CD4-positive, CD25-positive, alpha-beta regulatory T cell (primary cell): ENCODE measurements at regions not wholly inside any gene's neighbourhood (a gene's known extent, or its start where the extent isn't known, plus 50 kb on each side); places are given as distances from the start of the nearest gene placed in this dataset.

ENCODE experiments used
- ATAC-seq, 2 donors: fragments of 150-1000 bp; cut with Tn5 transposase; one replicate each; pipeline ENCODE4 v1.10.0; 2021; ENCODE audit warnings: low read depth in 2 of 2, moderate number of reproducible peaks in 2 of 2, moderate library complexity in 1 of 2
- DNase-seq, 3 donors: peaks; one replicate each; pipeline versions ENCODE4 v3.0.0 to v3.0.0-alpha.2; 2012 to 2022; ENCODE audit warnings: mixed read lengths in 1 of 3
- H3K27ac ChIP-seq: one replicate; pipeline ENCODE4 v1.7.0; 2013; ENCODE audit warnings: mild to moderate bottlenecking, low read length; ENCODE audit not compliant: insufficient read depth, poor library complexity, severe bottlenecking
- H3K27me3 ChIP-seq: one replicate; pipeline ENCODE4 v1.7.0; 2013; ENCODE audit warnings: low read length; ENCODE audit not compliant: control insufficient read depth, insufficient read depth
- H3K36me3 ChIP-seq: one replicate; pipeline ENCODE4 v1.7.0; 2013; ENCODE audit warnings: mild to moderate bottlenecking, low read length, moderate library complexity; ENCODE audit not compliant: control insufficient read depth, insufficient read depth
- H3K4me1 ChIP-seq: 2 replicates; pipeline ENCODE4 v1.7.0; 2013; ENCODE audit warnings: mild to moderate bottlenecking, low read length; ENCODE audit not compliant: insufficient read depth, control insufficient read depth, poor library complexity, severe bottlenecking
- H3K4me3 ChIP-seq: one replicate; pipeline ENCODE4 v1.7.0; 2013; ENCODE audit warnings: low read depth, mild to moderate bottlenecking, low read length, moderate library complexity
- H3K9me3 ChIP-seq, 2 experiments: 1 replicate in 1 of 2; 2 replicates in 1 of 2; pipeline ENCODE4 v1.7.0; 2013; ENCODE audit warnings: low read length in 2 of 2, mild to moderate bottlenecking in 1 of 2, moderate library complexity in 1 of 2; ENCODE audit not compliant: control insufficient read depth in 2 of 2
- H3K27ac Mint-ChIP-seq, 3 donors: one replicate each; pipeline ENCODE4 v1.8.0; 2020 to 2022; ENCODE audit warnings: mild to moderate bottlenecking in 3 of 3, mixed read lengths in 3 of 3, moderate library complexity in 2 of 3
- H3K27me3 Mint-ChIP-seq: one replicate; pipeline ENCODE4 v1.8.0; 2022; ENCODE audit warnings: mild to moderate bottlenecking, mixed read lengths
- H3K36me3 Mint-ChIP-seq: one replicate; pipeline ENCODE4 v1.8.0; 2020; ENCODE audit warnings: mixed read lengths
- H3K4me1 Mint-ChIP-seq, 4 donors: one replicate each; pipeline ENCODE4 v1.8.0; 2020 to 2022; ENCODE audit warnings: mixed read lengths in 4 of 4, mild to moderate bottlenecking in 1 of 4
- H3K4me3 Mint-ChIP-seq, 4 donors: one replicate each; pipeline ENCODE4 v1.8.0; 2020 to 2022; ENCODE audit warnings: mild to moderate bottlenecking in 4 of 4, mixed read lengths in 4 of 4, moderate library complexity in 3 of 4
- H3K9me3 Mint-ChIP-seq, 7 donors: one replicate each; pipeline ENCODE4 v1.8.0; 2020 to 2022; ENCODE audit warnings: mixed read lengths in 7 of 7, mild to moderate bottlenecking in 3 of 7, moderate library complexity in 2 of 7

- no peaks in the 10 kb centered on the region for H3K9me3 ChIP-seq
- H3K27me3 ChIP-seq, result no peaks in the 10 kb centered on the region
- Mint-ChIP-seq H3K36me3 (no peaks in the 10 kb centered on the region), H3K4me3 (no peak overlapping the region), H3K27me3 (no peaks in the 10 kb centered on the region), H3K27ac (no peak overlapping the region), H3K4me1 (no peaks in the 10 kb centered on the region), H3K9me3 (peaks cover 0 to 11% (median 4%) of the 10 kb centered on the region in 7 donors)
- H3K4me3 ChIP-seq, result no peak overlapping the region
- H3K27ac ChIP-seq, result no peak overlapping the region
- DNase-seq (no peak), ATAC-seq (no peak)
- H3K36me3 ChIP-seq, result no peaks in the 10 kb centered on the region
- no peaks in the 10 kb centered on the region for H3K4me1 ChIP-seq
Measured at GRCh38 chr5:99694884-99695283, 766.1 kb upstream of the CHD1 start.

- ATAC-seq (no peak), DNase-seq (no peak)
- H3K27me3 Mint-ChIP-seq, result no peaks in the 10 kb centered on the region
- H3K4me3 ChIP-seq, result no peak overlapping the region
- no peaks in the 10 kb centered on the region for H3K4me1 Mint-ChIP-seq
- no peak overlapping the region for H3K27ac ChIP-seq
- no peak overlapping the region for H3K27ac Mint-ChIP-seq
- H3K36me3 Mint-ChIP-seq, result no peaks in the 10 kb centered on the region
- no peaks in the 10 kb centered on the region for H3K27me3 ChIP-seq
- no peak overlapping the region for H3K4me3 Mint-ChIP-seq
- H3K4me1 ChIP-seq, result no peaks in the 10 kb centered on the region
- no peaks in the 10 kb centered on the region for H3K36me3 ChIP-seq
- H3K9me3 ChIP-seq, result no peaks in the 10 kb centered on the region
- peaks cover 0 to 16% (median 3%) of the 10 kb centered on the region in 7 donors for H3K9me3 Mint-ChIP-seq
Measured at GRCh38 chr5:99686538-99686937, 757.7 kb upstream of the CHD1 start.

GRCh38 chr5:99675974-99676373 is 747.2 kb upstream of the CHD1 start:
- H3K9me3 Mint-ChIP-seq, result peaks cover 0 to 6% (median 3%) of the 10 kb centered on the region in 7 donors
- no peaks in the 10 kb centered on the region for H3K27me3 ChIP-seq
- H3K4me3 Mint-ChIP-seq, result no peak overlapping the region
- H3K36me3 Mint-ChIP-seq, result no peaks in the 10 kb centered on the region
- H3K9me3 ChIP-seq, result no peaks in the 10 kb centered on the region
- ATAC-seq, result no peak
- no peak overlapping the region for H3K4me3 ChIP-seq
- DNase-seq, result no peak
- no peak overlapping the region for H3K27ac ChIP-seq
- no peaks in the 10 kb centered on the region for H3K36me3 ChIP-seq
- no peaks in the 10 kb centered on the region for H3K4me1 ChIP-seq
- no peaks in the 10 kb centered on the region for H3K27me3 Mint-ChIP-seq
- no peak overlapping the region for H3K27ac Mint-ChIP-seq
- no peaks in the 10 kb centered on the region for H3K4me1 Mint-ChIP-seq

GRCh38 chr5:99674101-99674500 is 745.3 kb upstream of the CHD1 start:
- H3K27me3 ChIP-seq, result no peaks in the 10 kb centered on the region
- no peaks in the 10 kb centered on the region for H3K4me1 Mint-ChIP-seq
- no peaks in the 10 kb centered on the region for H3K36me3 Mint-ChIP-seq
- no peak for DNase-seq
- H3K36me3 ChIP-seq, result no peaks in the 10 kb centered on the region
- H3K4me3 ChIP-seq, result no peak overlapping the region
- peaks cover 0 to 6% (median 0%) of the 10 kb centered on the region in 7 donors for H3K9me3 Mint-ChIP-seq
- no peaks in the 10 kb centered on the region for H3K9me3 ChIP-seq
- H3K4me1 ChIP-seq, result no peaks in the 10 kb centered on the region
- H3K27me3 Mint-ChIP-seq, result no peaks in the 10 kb centered on the region
- ATAC-seq, result no peak
- H3K27ac ChIP-seq, result no peak overlapping the region
- H3K27ac Mint-ChIP-seq, result no peak overlapping the region
- no peak overlapping the region for H3K4me3 Mint-ChIP-seq

GRCh38 chr5:99664972-99665371 is 736.2 kb upstream of the CHD1 start:
- no peaks in the 10 kb centered on the region for H3K36me3 ChIP-seq
- Mint-ChIP-seq H3K27me3 (no peaks in the 10 kb centered on the region), H3K9me3 (peaks cover 0 to 14% (median 4%) of the 10 kb centered on the region in 7 donors), H3K36me3 (no peaks in the 10 kb centered on the region), H3K27ac (no peak overlapping the region), H3K4me1 (no peaks in the 10 kb centered on the region), H3K4me3 (no peak overlapping the region)
- ATAC-seq (no peak), DNase-seq (no peak)
- H3K27me3 ChIP-seq, result no peaks in the 10 kb centered on the region
- no peaks in the 10 kb centered on the region for H3K9me3 ChIP-seq
- H3K4me1 ChIP-seq, result no peaks in the 10 kb centered on the region
- no peak overlapping the region for H3K27ac ChIP-seq
- no peak overlapping the region for H3K4me3 ChIP-seq

- peaks cover 0 to 2% of the 10 kb centered on the region in 2 experiments for H3K9me3 ChIP-seq
- H3K4me1 ChIP-seq, result no peaks in the 10 kb centered on the region
- Mint-ChIP-seq H3K27ac (no peak overlapping the region), H3K4me3 (no peak overlapping the region), H3K4me1 (no peaks in the 10 kb centered on the region), H3K9me3 (peaks cover 0 to 5% (median 0%) of the 10 kb centered on the region in 7 donors), H3K27me3 (no peaks in the 10 kb centered on the region), H3K36me3 (no peaks in the 10 kb centered on the region)
- no peaks in the 10 kb centered on the region for H3K36me3 ChIP-seq
- ATAC-seq (no peak), DNase-seq (no peak)
- H3K4me3 ChIP-seq, result no peak overlapping the region
- H3K27ac ChIP-seq, result no peak overlapping the region
- H3K27me3 ChIP-seq, result no peaks in the 10 kb centered on the region
Measured at GRCh38 chr5:99651298-99651697, 722.5 kb upstream of the CHD1 start.

- no peaks in the 10 kb centered on the region for H3K36me3 Mint-ChIP-seq
Measured at GRCh38 chr5:99646011-99646647, 717.3 kb upstream of the CHD1 start.

GRCh38 chr5:99644822-99645221 is 716.0 kb upstream of the CHD1 start:
- no peaks in the 10 kb centered on the region for H3K36me3 Mint-ChIP-seq

More at GRCh38 chr5:99646011-99646647, 717.3 kb upstream of the CHD1 start:
- Mint-ChIP-seq H3K27me3 (no peaks in the 10 kb centered on the region), H3K4me1 (no peaks in the 10 kb centered on the region), H3K4me3 (no peak overlapping the region), H3K27ac (no peak overlapping the region), H3K9me3 (peaks cover 0 to 11% (median 3%) of the 10 kb centered on the region in 7 donors)
- H3K36me3 ChIP-seq, result no peaks in the 10 kb centered on the region
- H3K9me3 ChIP-seq, result no peaks in the 10 kb centered on the region
- no peaks in the 10 kb centered on the region for H3K27me3 ChIP-seq
- H3K4me3 ChIP-seq, result no peak overlapping the region
- H3K4me1 ChIP-seq, result no peaks in the 10 kb centered on the region
- DNase-seq (no peak), ATAC-seq (no peak)
- H3K27ac ChIP-seq, result no peak overlapping the region

More at GRCh38 chr5:99644822-99645221, 716.0 kb upstream of the CHD1 start:
- no peaks in the 10 kb centered on the region for H3K4me1 Mint-ChIP-seq
- DNase-seq (no peak), ATAC-seq (no peak)
- no peaks in the 10 kb centered on the region for H3K4me1 ChIP-seq
- no peak overlapping the region for H3K27ac ChIP-seq
- peaks cover 0 to 11% (median 3%) of the 10 kb centered on the region in 7 donors for H3K9me3 Mint-ChIP-seq
- H3K36me3 ChIP-seq, result no peaks in the 10 kb centered on the region
- no peaks in the 10 kb centered on the region for H3K27me3 ChIP-seq
- no peaks in the 10 kb centered on the region for H3K27me3 Mint-ChIP-seq
- no peak overlapping the region for H3K27ac Mint-ChIP-seq
- no peak overlapping the region for H3K4me3 Mint-ChIP-seq
- no peaks in the 10 kb centered on the region for H3K9me3 ChIP-seq
- no peak overlapping the region for H3K4me3 ChIP-seq
